ENCODE measurements at regions not wholly inside any gene's neighbourhood (a gene's known extent, or its start where the extent isn't known, plus 50 kb on each side); places are given as distances from the start of the nearest gene placed in this dataset.
"Not testable (repeated sequence)": the region's sequence is repeated elsewhere in the genome, so short reads cannot be mapped to it uniquely, and the experiment has no call there.

DNA sequence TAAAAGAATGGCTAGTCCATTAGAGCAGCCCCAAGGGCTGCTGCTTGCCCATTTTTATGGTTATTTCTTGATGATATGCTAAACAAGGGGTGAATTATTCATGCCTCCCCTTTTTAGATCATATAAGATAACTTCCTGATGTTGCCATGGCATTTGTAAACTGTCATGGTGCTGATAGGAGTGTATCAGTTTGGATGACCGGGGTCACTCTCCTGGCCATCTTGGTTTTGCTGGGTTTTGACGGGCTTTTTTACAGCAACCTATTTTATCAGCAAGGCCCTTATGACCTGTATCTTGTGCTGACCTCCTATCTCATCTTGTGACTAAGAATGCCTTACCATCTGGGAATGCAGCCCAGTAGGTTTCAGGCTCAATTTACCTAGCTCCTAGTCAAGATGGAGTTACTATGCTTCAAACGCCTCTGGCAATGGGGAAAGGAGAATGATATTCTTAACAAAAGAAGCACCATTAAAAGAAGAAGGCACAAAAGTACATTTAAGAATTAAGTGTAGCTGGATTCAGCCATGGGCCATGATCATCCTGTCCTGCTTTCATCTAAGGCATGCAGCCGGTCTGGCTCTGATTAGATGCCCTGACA lies 1156.0 kb downstream of the PCDH9 start:
- in situ Hi-C loops (cut with HindIII; ENCODE audit: low sequenced_read_pairs) = no loop called here

DNA sequence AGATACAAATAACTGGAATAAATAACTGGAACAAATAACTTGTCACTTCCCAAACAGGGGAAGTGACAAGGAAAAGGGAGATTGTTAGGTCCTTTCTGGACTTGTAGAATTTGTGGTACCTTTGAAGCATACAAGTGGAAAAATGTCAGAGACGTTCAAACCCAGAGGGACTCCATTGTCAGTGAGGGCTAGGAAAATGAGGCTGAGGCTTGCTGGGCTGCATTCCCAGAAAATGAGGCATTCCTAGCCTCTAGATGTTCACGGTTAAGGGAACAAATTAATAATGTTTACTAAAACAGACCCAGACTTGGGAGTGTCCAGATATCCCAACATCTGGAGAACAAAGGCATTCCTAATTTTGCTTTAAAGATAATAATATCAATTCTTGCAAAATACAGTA lies 1158.0 kb downstream of the PCDH9 start:
- in situ Hi-C loops (cut with HindIII; ENCODE audit: low sequenced_read_pairs) = not testable (repeated sequence)

- in situ Hi-C loops (cut with HindIII; ENCODE audit: low sequenced_read_pairs) = no loop called here
Measured at GRCh38 chr13:66071608-66072007, 1158.5 kb downstream of the PCDH9 start.

DNA sequence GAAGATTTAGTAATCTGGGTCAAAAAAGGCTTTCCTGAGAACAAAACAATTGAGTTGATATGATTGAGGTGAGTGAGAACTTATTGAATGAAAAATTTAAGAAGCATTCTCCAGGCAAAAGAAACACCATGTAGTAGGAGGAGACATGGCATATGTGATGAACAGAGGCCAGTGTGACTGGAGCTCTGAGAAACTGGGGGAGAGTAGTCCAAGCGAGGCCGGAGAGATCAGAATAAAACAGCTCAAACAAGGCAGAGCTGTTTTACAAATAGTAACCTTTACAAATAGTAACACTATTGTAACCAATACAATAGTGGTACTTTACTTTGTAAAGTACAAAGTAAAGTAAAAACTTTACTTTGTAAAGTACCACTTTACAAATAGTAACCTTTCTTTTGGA lies 1159.1 kb downstream of the PCDH9 start:
- in situ Hi-C loops (cut with HindIII; ENCODE audit: low sequenced_read_pairs) = no loop called here

- in situ Hi-C loops (cut with HindIII; ENCODE audit: low sequenced_read_pairs) = no loop called here
Measured at GRCh38 chr13:66069570-66069969, 1160.6 kb downstream of the PCDH9 start.

DNA sequence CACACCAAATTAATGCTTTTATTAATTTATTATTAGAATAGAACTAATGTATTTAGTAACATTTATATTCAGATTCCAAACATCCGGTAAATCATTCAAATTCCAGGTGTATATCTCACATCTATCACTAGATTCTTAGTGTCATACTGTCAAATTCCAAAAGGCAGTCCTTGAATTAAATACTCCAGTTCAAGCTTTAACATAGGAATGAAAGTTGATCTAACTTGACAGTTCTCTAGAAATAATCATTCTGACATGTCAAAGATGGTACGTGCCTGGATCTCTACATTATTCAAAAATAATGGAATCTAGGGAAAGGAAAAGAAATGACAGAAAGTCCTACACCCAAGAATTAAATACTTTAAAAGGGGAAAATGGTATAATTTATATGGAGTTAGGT lies 1161.5 kb downstream of the PCDH9 start:
- in situ Hi-C loops (cut with HindIII; ENCODE audit: low sequenced_read_pairs) = no loop called here

GRCh38 chr13:66048888-66049287 lies 1181.2 kb downstream of the PCDH9 start:
- in situ Hi-C loops (cut with HindIII; ENCODE audit: low sequenced_read_pairs) = no loop called here

DNA sequence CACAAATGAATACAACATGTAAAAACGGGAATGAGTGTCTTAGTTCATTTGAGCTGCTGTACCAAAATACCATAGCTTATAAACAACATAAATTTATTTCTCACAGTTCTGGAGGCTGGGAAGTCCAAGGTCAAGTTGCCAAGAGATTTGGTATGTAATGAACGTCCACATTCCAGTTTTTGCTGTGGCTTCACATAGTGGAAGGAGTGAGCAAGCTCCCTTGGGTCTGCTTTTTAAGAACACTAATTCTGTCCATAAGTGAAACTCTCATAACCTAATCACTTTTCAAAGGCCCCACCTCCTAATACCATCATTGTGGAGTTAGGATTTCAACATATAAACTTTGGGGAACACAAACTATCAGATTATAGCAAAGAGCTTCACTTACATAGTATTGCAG lies 1189.6 kb downstream of the PCDH9 start:
- in situ Hi-C loops (cut with HindIII; ENCODE audit: low sequenced_read_pairs) = no loop called here

- in situ Hi-C loops (cut with HindIII; ENCODE audit: low sequenced_read_pairs) = no loop called here
Measured at GRCh38 chr13:66037096-66037495, 1193.0 kb downstream of the PCDH9 start.

DNA sequence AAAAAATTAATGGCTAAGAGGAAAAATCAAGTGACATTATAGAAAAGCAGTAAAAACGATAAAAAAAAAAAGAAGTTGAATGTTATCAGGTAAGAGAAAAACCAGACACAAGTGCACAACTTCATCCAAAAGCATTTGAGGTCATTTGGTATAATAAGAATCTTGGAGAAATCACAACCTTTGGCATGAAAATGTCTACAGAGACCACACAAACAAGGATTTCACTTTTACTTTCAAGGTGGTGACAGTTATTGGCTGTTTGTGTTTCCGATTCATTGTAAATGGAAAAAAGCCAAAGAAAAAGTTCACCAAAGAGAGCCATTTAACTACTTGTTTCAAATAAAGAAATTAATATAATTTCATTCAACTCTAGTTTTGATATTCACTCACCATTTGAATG lies 1193.5 kb downstream of the PCDH9 start:
- in situ Hi-C loops (cut with HindIII; ENCODE audit: low sequenced_read_pairs) = no loop called here

- in situ Hi-C loops (cut with HindIII; ENCODE audit: low sequenced_read_pairs) = no loop called here
Measured at GRCh38 chr13:66036024-66036614, 1194.0 kb downstream of the PCDH9 start.

- in situ Hi-C loops (cut with HindIII; ENCODE audit: low sequenced_read_pairs) = no loop called here
Measured at GRCh38 chr13:66033924-66034323, 1196.2 kb downstream of the PCDH9 start.

DNA sequence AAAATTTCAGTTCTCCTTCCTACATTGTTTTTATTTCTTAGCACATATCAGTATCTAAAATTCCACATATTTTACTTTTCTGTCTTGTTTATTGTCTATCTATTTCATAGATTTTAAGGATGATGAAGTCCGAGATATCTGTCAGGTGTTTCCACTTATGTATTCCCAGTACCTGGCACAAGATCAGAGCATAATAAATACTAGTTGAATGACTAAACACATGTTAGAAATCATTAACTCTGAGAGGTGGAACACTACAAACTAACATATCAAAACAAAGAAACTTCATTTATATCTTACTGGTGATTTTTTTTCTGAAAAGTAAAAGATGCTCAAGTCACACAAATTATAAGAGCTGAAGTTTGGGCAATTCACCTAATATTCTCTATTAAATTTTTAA lies 1208.3 kb downstream of the PCDH9 start:
- in situ Hi-C loops (cut with HindIII; ENCODE audit: low sequenced_read_pairs) = no loop called here

- in situ Hi-C loops (cut with HindIII; ENCODE audit: low sequenced_read_pairs) = no loop called here
Measured at GRCh38 chr13:66014771-66015170, 1215.4 kb downstream of the PCDH9 start.

GRCh38 chr13:66009241-66009640 lies 1220.9 kb downstream of the PCDH9 start:
- in situ Hi-C loops (cut with HindIII; ENCODE audit: low sequenced_read_pairs) = no loop called here

DNA sequence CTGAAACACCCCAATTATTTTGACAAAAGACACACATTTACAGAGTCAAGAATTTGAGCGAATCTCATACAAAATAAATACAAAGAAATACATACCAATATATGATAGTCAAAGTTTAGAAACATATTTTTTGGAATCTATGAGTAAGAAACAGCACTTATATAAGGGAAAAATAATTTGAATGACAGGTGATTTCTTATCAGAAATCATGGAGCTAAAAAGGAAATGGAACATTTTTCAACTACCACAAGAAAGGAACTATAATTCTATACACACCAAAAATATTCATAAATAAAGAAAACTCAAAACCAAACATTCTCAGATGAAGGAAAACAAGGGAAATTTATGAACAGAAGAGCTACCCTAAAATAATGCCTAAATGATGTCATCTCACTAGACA lies 1226.6 kb downstream of the PCDH9 start:
- in situ Hi-C loops (cut with HindIII; ENCODE audit: low sequenced_read_pairs) = no loop called here

DNA sequence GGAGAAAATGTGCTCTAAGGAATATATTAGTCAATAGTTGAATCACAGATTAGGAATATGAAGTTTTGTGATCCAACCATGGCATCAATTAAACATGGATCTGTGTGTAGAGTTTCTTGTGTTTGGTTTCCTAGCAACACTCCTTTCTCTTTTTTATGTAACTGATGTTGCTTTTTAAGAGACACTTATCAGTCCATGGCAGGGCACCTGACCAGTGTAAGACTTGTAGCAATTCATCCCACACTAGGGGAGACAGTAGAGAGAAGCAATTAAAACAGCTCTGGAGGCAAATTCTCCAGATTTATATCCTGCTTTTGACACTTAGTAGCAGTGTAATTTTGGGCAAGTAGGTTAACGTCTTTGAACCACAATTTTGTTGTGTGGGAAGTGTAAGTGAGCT lies 1229.0 kb downstream of the PCDH9 start:
- in situ Hi-C loops (cut with HindIII; ENCODE audit: low sequenced_read_pairs) = no loop called here

DNA sequence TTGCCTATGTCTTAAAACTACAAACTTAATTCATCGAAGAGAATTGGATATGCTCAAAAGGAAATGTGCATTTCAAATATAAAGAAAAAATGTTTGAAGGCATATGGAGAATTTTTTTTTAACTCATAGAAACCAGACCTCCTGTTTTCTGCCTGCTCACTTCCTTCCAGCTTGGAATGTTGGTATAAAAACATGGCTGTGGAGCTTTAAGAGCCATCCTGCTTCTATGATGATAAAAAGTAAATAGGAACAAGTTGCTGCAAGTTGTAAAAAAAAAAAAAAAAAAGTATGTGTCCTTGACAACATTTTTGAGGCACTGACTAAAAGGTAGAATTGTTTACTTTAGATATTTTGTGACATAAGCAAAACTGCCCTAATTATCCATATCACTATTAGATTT lies 1230.7 kb downstream of the PCDH9 start:
- in situ Hi-C loops (cut with HindIII; ENCODE audit: low sequenced_read_pairs) = no loop called here

DNA sequence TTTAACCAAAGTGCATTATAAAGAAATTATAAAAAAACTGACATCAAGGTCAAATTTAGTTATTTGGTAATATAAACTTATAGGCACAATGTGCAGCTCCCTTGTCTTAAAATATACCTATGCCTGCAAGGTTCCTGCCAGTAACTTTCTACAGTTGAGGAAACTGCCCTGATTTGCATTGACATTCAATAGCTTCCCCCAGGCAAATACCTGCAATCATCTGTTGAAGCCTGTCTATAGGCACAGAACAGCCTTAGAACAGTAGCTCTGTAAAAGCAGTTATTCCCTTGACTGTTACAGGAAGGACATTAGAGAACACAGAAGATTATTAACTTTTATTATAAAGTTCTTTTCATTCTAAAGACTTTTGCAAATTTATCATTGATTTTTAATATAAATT lies 1239.5 kb downstream of the PCDH9 start:
- in situ Hi-C loops (cut with HindIII; ENCODE audit: low sequenced_read_pairs) = no loop called here

DNA sequence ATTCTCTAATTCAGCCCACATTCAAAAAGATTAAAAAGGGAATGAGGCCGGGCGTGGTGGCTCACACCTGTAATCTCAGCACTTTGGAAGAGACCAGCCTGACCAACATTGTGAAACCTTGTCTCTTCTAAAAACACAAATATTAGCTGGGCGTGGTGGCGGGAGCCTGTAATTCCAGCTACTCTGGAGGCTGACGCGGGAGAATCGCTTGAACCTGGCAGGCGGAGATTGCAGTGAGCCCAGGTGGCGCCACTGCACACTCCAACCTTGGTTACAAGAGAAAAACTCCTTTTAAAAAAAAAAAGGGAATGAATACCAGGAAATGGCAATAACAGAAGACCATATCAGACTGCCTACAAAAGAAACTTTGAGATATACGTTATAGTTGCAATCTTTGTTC lies 1244.5 kb downstream of the PCDH9 start:
- in situ Hi-C loops (cut with HindIII; ENCODE audit: low sequenced_read_pairs) = no loop called here

GRCh38 chr13:65977525-65977924 lies 1252.6 kb downstream of the PCDH9 start:
- in situ Hi-C loops (cut with HindIII; ENCODE audit: low sequenced_read_pairs) = no loop called here

DNA sequence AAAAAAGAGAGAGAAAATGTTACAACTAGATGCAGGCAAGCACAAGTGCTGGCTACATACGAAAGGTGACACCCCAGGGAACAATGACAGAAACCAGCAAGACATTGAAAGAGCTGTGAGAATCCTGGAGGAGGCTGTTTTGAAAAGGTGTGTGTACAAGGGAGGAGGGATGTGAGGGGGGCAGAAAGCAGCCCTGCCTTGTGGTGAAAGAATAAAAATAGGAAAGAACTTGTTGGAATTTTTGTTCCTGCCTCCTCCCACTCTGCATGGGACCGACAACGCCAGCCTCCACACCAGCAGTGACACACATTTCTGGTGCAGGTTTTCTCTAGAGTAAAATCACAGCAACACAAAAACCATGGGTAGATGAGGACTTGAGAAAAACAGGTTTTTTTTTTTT lies 1258.6 kb downstream of the PCDH9 start:
- in situ Hi-C loops (cut with HindIII; ENCODE audit: low sequenced_read_pairs) = no loop called here

DNA sequence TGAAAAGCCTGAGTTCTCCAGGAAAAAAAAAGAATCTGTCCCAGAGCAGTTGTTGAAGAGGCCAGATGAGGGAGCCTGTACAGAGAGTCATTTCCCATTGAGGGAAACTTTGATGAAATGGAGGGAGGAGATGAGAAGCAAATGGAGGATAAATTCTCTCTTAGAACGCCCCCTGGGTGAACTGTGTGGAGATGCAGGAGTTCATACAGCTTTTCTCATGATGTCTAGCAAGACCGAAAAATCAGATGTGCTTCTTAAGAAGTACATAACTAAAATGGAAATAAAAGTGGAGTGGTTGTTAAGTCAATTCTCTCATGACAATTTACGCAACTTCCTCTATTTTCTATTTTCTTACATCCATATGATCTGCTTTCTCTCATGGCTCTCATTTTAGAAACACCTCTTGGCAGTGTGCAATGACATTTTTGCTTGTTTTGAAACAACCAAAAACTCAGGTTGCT lies 1263.1 kb downstream of the PCDH9 start:
- in situ Hi-C loops (cut with HindIII; ENCODE audit: low sequenced_read_pairs) = no loop called here

All from endothelial cell of hepatic sinusoid (primary cell).